ENCODE measurements at regions not wholly inside any gene's neighbourhood (a gene's known extent, or its start where the extent isn't known, plus 50 kb on each side); places are given as distances from the start of the nearest gene placed in this dataset.

- ATAC-seq (ENCODE audit: low read depth) (no peak), DNase-seq (no peak)
- Histone ChIP-seq H2BK20ac (ENCODE audit: low read depth, low read length) (no peak overlapping the region), H3K9me1 (ENCODE audit: insufficient read depth, low read length) (no peaks in the 10 kb centered on the region), H2AK5ac (ENCODE audit: low read depth, low read length) (no peak overlapping the region), H3K4me3 (ENCODE audit: insufficient read depth, low read depth, low read length) (no peak overlapping the region), H3K4ac (ENCODE audit: low read depth, low read length) (no peak overlapping the region), H3K27ac (ENCODE audit: insufficient read depth, low read length) (no peak overlapping the region), H3K79me1 (ENCODE audit: low read depth in 1 of 2, low read length in 2 of 2) (no peaks in the 10 kb centered on the region), H2BK120ac (ENCODE audit: low read depth, low read length) (no peak overlapping the region), H3K9me3 (ENCODE audit: control insufficient read depth, insufficient read depth, low read length) (peaks cover 52% of the 10 kb centered on the region), H2BK15ac (ENCODE audit: low read depth, low read length) (no peak overlapping the region), H3K9ac (ENCODE audit: low read depth, low read length) (no peak overlapping the region), H2BK5ac (ENCODE audit: low read depth, low read length, poor library complexity, severe bottlenecking) (no peak overlapping the region), H3K4me2 (ENCODE audit: low read depth, low read length) (no peak overlapping the region), H3K18ac (ENCODE audit: low read depth, low read length) (no peak overlapping the region), H4K8ac (ENCODE audit: low read depth in 2 of 2, low read length in 2 of 2) (no peak overlapping the region), H3K36me3 (ENCODE audit: control insufficient read depth, insufficient read depth, low read length) (no peaks in the 10 kb centered on the region), H4K5ac (ENCODE audit: low read depth, low read length) (no peak overlapping the region), H4K20me1 (ENCODE audit: insufficient read depth, low read length) (no peaks in the 10 kb centered on the region), H3K27me3 (ENCODE audit: control insufficient read depth, insufficient read depth, low read length) (no peaks in the 10 kb centered on the region), H2AK9ac (replicated peaks; ENCODE audit: low read depth, low read length, poor library complexity) (no peak overlapping the region), H3K4me1 (ENCODE audit: control insufficient read depth, insufficient read depth, low read length) (no peaks in the 10 kb centered on the region), H3K56ac (ENCODE audit: extremely low read depth, insufficient read depth, low read length) (no peak overlapping the region), H3K14ac (replicated peaks; ENCODE audit: low read depth, low read length) (no peak overlapping the region), H3K23ac (ENCODE audit: low read depth, low read length) (no peak overlapping the region), H2AFZ (replicated peaks; ENCODE audit: low read length, poor library complexity) (no peak overlapping the region), H4K91ac (ENCODE audit: insufficient read depth, low read depth, low read length) (no peak overlapping the region)
- ChIA-PET CTCF (no interaction called here), POLR2A (ENCODE audit: unreplicated experiment) (no interaction called here)
- no TSS peak for BruUV-seq (replicated peaks)
- dilution Hi-C loops (cut with HindIII; ENCODE audit: low sequenced_read_pairs, unreplicated experiment), result no loop called here
- intact Hi-C loops (cut with micrococcal nuclease), result no loop called here
- in situ Hi-C loops (cut with MboI; ENCODE audit: low sequenced_read_pairs), result no loop called here
- no CpG with 5 or more reads among the region's 13 CpGs for WGBS, 2 experiments (ENCODE audit: extremely low coverage in 2 of 2, insufficient read length in 1 of 2)
- TF ChIP-seq CEBPB (IDR thresholded peaks at IDR 0.05; ENCODE audit: low read depth, low read length) (no peak), MAZ (IDR thresholded peaks at IDR 0.05; ENCODE audit: borderline replicate concordance, low read depth, low read length) (no peak), USF2 (IDR thresholded peaks at IDR 0.05; ENCODE audit: low read depth, low read length) (no peak), CHD1 (IDR thresholded peaks at IDR 0.05; ENCODE audit: low read depth, low read length) (no peak), ELK1 (IDR thresholded peaks at IDR 0.05; ENCODE audit: borderline replicate concordance, low read depth, low read length) (no peak)
Observed at GRCh38 chr2:2877427-2877826, 500.2 kb downstream of the EIPR1 start.
